ENCODE measurements at regions not wholly inside any gene's neighbourhood (a gene's known extent, or its start where the extent isn't known, plus 50 kb on each side); places are given as distances from the start of the nearest gene placed in this dataset.

- Histone ChIP-seq H2BK12ac (ENCODE audit: low read depth, low read length) (no peak overlapping the region), H3K4me1 (replicated peaks in 1 of 4; ENCODE audit: control insufficient read depth in 3 of 4, insufficient read depth in 4 of 4, low read length in 3 of 4) (peaks cover 0 to 11% (median 10%) of the 10 kb centered on the region in 4 experiments; a peak in 4 of 7 replicates), H3K79me1 (ENCODE audit: low read depth, low read length) (no peaks in the 10 kb centered on the region), H3K4me2 (ENCODE audit: insufficient read depth in 1 of 2, low read depth in 2 of 2, low read length in 2 of 2) (peak overlapping the region; percentile 4 to 29; a peak in 1 of 4 replicates), H4K8ac (ENCODE audit: extremely low read depth, insufficient read depth, low read length) (no peak overlapping the region), H2BK5ac (ENCODE audit: low read depth, low read length) (no peak overlapping the region), H3K79me2 (ENCODE audit: control insufficient read depth in 1 of 2, insufficient read depth in 2 of 2, low read length in 2 of 2) (no peaks in the 10 kb centered on the region), H3K23me2 (ENCODE audit: low read depth, low read length) (no peaks in the 10 kb centered on the region), H3K27ac (ENCODE audit: low read depth, low read length) (peak overlapping the region; percentile 27; the same call in 1 of the 2 replicates), H2AK5ac (ENCODE audit: low read depth, low read length) (no peak overlapping the region), H2BK20ac (ENCODE audit: low read length) (no peak overlapping the region), H3K9ac (replicated peaks in 1 of 4; ENCODE audit: extremely low read depth in 1 of 4, low read depth in 3 of 4, low read length in 3 of 4) (no peak overlapping the region), H3K18ac (ENCODE audit: extremely low read depth, low read length) (no peak overlapping the region), H3K23ac (ENCODE audit: insufficient read length) (no peak overlapping the region), H3K56ac (replicated peaks; ENCODE audit: insufficient read length, low read depth, low read length) (no peak overlapping the region), H4K5ac (ENCODE audit: insufficient read length, low read depth, low read length) (no peak overlapping the region), H4K91ac (replicated peaks; ENCODE audit: insufficient read length, low read length) (no peak overlapping the region), H2BK15ac (ENCODE audit: low read length) (no peak overlapping the region), H3K4ac (replicated peaks; ENCODE audit: insufficient read length, low read depth, low read length) (no peak overlapping the region), H2AFZ (ENCODE audit: low read length) (peak overlapping the region; percentile 17; the same call in 1 of the 2 replicates), H4K20me1 (replicated peaks in 1 of 2; ENCODE audit: control insufficient read depth in 1 of 2, insufficient read depth in 2 of 2, low read length in 2 of 2) (no peaks in the 10 kb centered on the region), H2BK120ac (replicated peaks; ENCODE audit: low read depth, low read length) (no peak overlapping the region), H3K4me3 (ENCODE audit: extremely low read depth in 1 of 4, insufficient read depth in 2 of 4, low read depth in 3 of 4, low read length in 4 of 4) (peak overlapping the region in 1 of 4 experiments; percentile 7; a peak in 1 of 8 replicates), H3K36me3 (ENCODE audit: control insufficient read depth in 2 of 4, insufficient read depth in 4 of 4, low read length in 3 of 4) (no peaks in the 10 kb centered on the region), H3K14ac (ENCODE audit: insufficient read length) (no peak overlapping the region), H3K9me3 (ENCODE audit: insufficient read depth in 2 of 2, low read depth in 1 of 2, low read length in 1 of 2) (no peaks in the 10 kb centered on the region), H3K27me3 (replicated peaks in 1 of 4; ENCODE audit: control insufficient read depth in 3 of 4, extremely low read depth in 1 of 4, insufficient read depth in 3 of 4, low read length in 3 of 4) (no peaks in the 10 kb centered on the region)
- POLR2A ChIA-PET (ENCODE audit: partially characterized antibody): no interaction called here
- DNase-seq (ENCODE audit: low read depth in 1 of 2, low spot score in 2 of 2) (no peak), FAIRE-seq (no peak)
- CTCF ChIA-PET (ENCODE audit: partially characterized antibody): interaction anchor here (0.5 to 1.3 kb wide), 6 partner anchors 157 to 429 kb away, joined by 3 to 4 read pairs (median 3); no protein-coding TSS in a partner anchor
- 67% methylated on average over 5 of the region's 5 CpGs; no CpG with 5 or more reads in 1 of the 2 experiments for WGBS, 2 experiments (ENCODE audit: extremely low coverage in 1 of 2, insufficient coverage in 1 of 2, insufficient read length in 1 of 2, insufficient replicate concordance in 2 of 2, low coverage in 1 of 2, low lambda C conversion rate in 2 of 2, missing lambda C conversion rate in 1 of 2)
- no peak for TF ChIP-seq RNF2 (IDR thresholded peaks at IDR 0.05; ENCODE audit: borderline replicate concordance, low read depth, low read length, missing control alignments, poor library complexity, severe bottlenecking)
- TF ChIP-seq RBBP5 (IDR thresholded peaks at IDR 0.05; ENCODE audit: borderline replicate concordance, low read depth, low read length): peak; percentile 92; the same call in 1 of the 2 replicates
- TF ChIP-seq EGR1 (IDR thresholded peaks at IDR 0.05; ENCODE audit: borderline replicate concordance, low read depth, low read length): no peak
- TF ChIP-seq TEAD4 (IDR thresholded peaks at IDR 0.05; ENCODE audit: low read depth, low read length): peak; percentile 66; the same call in 1 of the 2 replicates
- TF ChIP-seq NANOG (IDR thresholded peaks at IDR 0.05; ENCODE audit: insufficient read depth, low read depth, low read length, poor library complexity, severe bottlenecking): peak; percentile 15
- TF ChIP-seq SP2 (IDR thresholded peaks at IDR 0.05; ENCODE audit: low read length): no peak
- TF ChIP-seq, protein P1, sequence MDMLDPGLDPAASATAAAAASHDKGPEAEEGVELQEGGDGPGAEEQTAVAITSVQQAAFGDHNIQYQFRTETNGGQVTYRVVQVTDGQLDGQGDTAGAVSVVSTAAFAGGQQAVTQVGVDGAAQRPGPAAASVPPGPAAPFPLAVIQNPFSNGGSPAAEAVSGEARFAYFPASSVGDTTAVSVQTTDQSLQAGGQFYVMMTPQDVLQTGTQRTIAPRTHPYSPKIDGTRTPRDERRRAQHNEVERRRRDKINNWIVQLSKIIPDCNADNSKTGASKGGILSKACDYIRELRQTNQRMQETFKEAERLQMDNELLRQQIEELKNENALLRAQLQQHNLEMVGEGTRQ (IDR thresholded peaks at IDR 0.05; ENCODE audit: low read length): no peak
- TF ChIP-seq TAF1 (IDR thresholded peaks at IDR 0.05; ENCODE audit: low read depth, low read length): no peak
- peak; percentile 97 for TF ChIP-seq ASH2L (IDR thresholded peaks at IDR 0.05; ENCODE audit: low read length)
- no peak for TF ChIP-seq MAFK (IDR thresholded peaks at IDR 0.05; ENCODE audit: low read depth, low read length)
- no peak for TF ChIP-seq YY1 (IDR thresholded peaks at IDR 0.05; ENCODE audit: low read depth, low read length)
- TF ChIP-seq POLR2AphosphoS5 (IDR thresholded peaks at IDR 0.05; ENCODE audit: low read depth, low read length): no peak
These were observed 136.0 kb upstream of the SGK1 start for GRCh38 chr6:134453792-134454510.
